ENCODE measurements at regions not wholly inside any gene's neighbourhood (a gene's known extent, or its start where the extent isn't known, plus 50 kb on each side); places are given as distances from the start of the nearest gene placed in this dataset.

- DNase-seq, result no peak
Measured at GRCh38 chr17:73936908-73937627, 266.4 kb upstream of the RPL38 start.

GRCh38 chr17:73938706-73939105 is 264.8 kb upstream of the RPL38 start:
- no peak for DNase-seq

GRCh38 chr17:73939806-73940205 is 263.7 kb upstream of the RPL38 start:
- DNase-seq, result no peak

- no peak for DNase-seq
Measured at GRCh38 chr17:73940511-73940910, 263.0 kb upstream of the RPL38 start.

- DNase-seq, result no peak
Measured at GRCh38 chr17:73941919-73942530, 261.5 kb upstream of the RPL38 start.

- DNase-seq, result no peak
Measured at GRCh38 chr17:73942703-73943415, 260.6 kb upstream of the RPL38 start.

GRCh38 chr17:73943416-73944110 is 259.9 kb upstream of the RPL38 start:
- no peak for DNase-seq

- no peak for DNase-seq
Measured at GRCh38 chr17:73944366-73944765, 259.1 kb upstream of the RPL38 start.

- no peak for DNase-seq
Measured at GRCh38 chr17:73947281-73947965, 256.1 kb upstream of the RPL38 start.

- no peak for DNase-seq
Measured at GRCh38 chr17:73947966-73948355, 255.5 kb upstream of the RPL38 start.

- DNase-seq, result no peak
Measured at GRCh38 chr17:73949903-73950592, 253.4 kb upstream of the RPL38 start.

GRCh38 chr17:73950593-73950914 is 252.9 kb upstream of the RPL38 start:
- DNase-seq, result no peak

GRCh38 chr17:73952082-73952479 is 251.4 kb upstream of the RPL38 start:
- no peak for DNase-seq

- no peak for DNase-seq
Measured at GRCh38 chr17:73952480-73953205, 250.8 kb upstream of the RPL38 start.

- DNase-seq, result no peak
Measured at GRCh38 chr17:73953206-73954033, 250.1 kb upstream of the RPL38 start.

- no peak for DNase-seq
Measured at GRCh38 chr17:73954951-73955350, 248.5 kb upstream of the RPL38 start.

- DNase-seq, result no peak
Measured at GRCh38 chr17:73955616-73956015, 247.9 kb upstream of the RPL38 start.

GRCh38 chr17:73956169-73956568 is 247.3 kb upstream of the RPL38 start:
- no peak for DNase-seq

- DNase-seq, result no peak
Measured at GRCh38 chr17:73956595-73957465, 246.6 kb upstream of the RPL38 start.

- DNase-seq, result no peak
Measured at GRCh38 chr17:73957564-73957963, 245.9 kb upstream of the RPL38 start.

Data from kidney glomerular epithelial cell (primary cell).